22Rv1 (cell line): ENCODE measurements at regions not wholly inside any gene's neighbourhood (a gene's known extent, or its start where the extent isn't known, plus 50 kb on each side); places are given as distances from the start of the nearest gene placed in this dataset.

ENCODE experiments used
- CTCF ChIP-seq: fragments of 450-650 bp; IDR thresholded peaks from 2 replicates; pipeline ENCODE4 v1.5.1; 2017; ENCODE audit warnings: mild to moderate bottlenecking
- ZFX ChIP-seq: fragments of 450-650 bp; IDR thresholded peaks from 2 replicates; pipeline ENCODE4 v1.6.1; 2017; ENCODE audit warnings: antibody characterized with exemption, borderline replicate concordance

DNA sequence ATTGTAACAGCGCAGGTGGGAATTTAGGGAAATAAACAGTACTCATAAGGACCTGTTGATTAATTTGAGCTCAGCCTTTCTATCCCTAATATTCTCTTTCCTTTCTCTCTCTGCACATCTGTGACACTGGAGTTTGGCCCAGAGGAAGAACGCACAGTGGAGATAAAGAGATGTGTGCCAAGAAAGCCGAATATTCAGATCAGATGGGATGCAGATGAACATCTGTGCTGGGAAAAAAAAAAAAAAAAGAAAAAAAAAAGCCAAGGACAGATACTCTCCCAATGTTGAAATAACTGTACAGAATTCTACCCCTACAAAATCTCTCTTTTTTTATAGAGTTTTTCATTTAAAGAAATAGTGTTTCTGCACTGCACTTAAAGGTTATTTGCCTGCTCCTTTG, 485.4 kb downstream of the KCNJ2 start:
- TF ChIP-seq CTCF (no peak), ZFX (no peak)
